AG09309 (cell line): ENCODE measurements at regions not wholly inside any gene's neighbourhood (a gene's known extent, or its start where the extent isn't known, plus 50 kb on each side); places are given as distances from the start of the nearest gene placed in this dataset.
"Not testable (repeated sequence)": the region's sequence is repeated elsewhere in the genome, so short reads cannot be mapped to it uniquely, and the experiment has no call there.

Experiments used
- DNase-seq: peaks from one replicate; pipeline ENCODE4 v3.0.0-alpha.2; 2010; ENCODE audit warnings: low read depth
- H3K4me3 ChIP-seq: 2 replicates; pipeline ENCODE4 v1.5.1; 2011; ENCODE audit warnings: mild to moderate bottlenecking, low read depth, low read length, moderate library complexity; ENCODE audit not compliant: control insufficient read depth
- TF ChIP-seq, protein P1 (sequence below): IDR thresholded peaks from 2 replicates; pipeline ENCODE4 v1.5.1; 2011; ENCODE audit warnings: mild to moderate bottlenecking, low read depth, low read length, inconsistent platforms; ENCODE audit not compliant: insufficient read depth, control insufficient read depth; ENCODE audit errors: missing control alignments

DNA sequence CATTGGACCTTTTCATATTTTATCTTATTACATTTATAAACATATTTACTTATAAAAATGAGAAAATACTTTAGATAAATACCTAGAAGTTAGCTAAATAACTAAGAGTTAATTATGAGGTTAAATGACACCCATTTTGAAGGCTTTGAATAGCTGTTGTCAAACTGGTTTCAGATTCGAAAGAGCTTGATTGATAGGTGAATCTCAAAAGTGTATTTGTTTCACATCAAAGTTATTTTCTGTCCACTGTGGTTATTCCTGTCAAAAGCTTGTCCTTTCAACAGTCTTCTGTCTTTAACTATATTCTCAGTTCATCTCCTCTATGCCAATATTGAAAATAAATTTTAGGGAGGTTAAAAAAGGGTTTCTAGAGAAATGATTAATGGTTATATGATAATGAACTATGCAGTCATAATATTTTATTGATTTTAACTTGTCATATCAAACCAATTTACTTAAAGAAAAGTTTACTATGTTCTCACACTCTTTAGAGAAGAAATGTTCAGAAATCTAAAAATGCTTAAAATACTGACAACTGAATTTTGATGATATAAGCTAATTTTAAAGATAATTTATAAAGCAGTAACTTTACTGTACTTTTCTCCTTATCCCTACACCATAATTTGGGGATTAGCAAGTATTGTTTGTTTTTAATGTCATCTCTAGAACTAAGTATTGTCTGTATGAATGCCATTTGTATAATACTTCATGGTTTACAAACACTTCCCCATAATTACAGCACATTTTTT is 72.0 kb upstream of the FOXP2 start:
- no peak overlapping the region for H3K4me3 ChIP-seq
- TF ChIP-seq, protein P1, sequence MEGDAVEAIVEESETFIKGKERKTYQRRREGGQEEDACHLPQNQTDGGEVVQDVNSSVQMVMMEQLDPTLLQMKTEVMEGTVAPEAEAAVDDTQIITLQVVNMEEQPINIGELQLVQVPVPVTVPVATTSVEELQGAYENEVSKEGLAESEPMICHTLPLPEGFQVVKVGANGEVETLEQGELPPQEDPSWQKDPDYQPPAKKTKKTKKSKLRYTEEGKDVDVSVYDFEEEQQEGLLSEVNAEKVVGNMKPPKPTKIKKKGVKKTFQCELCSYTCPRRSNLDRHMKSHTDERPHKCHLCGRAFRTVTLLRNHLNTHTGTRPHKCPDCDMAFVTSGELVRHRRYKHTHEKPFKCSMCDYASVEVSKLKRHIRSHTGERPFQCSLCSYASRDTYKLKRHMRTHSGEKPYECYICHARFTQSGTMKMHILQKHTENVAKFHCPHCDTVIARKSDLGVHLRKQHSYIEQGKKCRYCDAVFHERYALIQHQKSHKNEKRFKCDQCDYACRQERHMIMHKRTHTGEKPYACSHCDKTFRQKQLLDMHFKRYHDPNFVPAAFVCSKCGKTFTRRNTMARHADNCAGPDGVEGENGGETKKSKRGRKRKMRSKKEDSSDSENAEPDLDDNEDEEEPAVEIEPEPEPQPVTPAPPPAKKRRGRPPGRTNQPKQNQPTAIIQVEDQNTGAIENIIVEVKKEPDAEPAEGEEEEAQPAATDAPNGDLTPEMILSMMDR, result no peak
- DNase-seq, result no peak

DNA sequence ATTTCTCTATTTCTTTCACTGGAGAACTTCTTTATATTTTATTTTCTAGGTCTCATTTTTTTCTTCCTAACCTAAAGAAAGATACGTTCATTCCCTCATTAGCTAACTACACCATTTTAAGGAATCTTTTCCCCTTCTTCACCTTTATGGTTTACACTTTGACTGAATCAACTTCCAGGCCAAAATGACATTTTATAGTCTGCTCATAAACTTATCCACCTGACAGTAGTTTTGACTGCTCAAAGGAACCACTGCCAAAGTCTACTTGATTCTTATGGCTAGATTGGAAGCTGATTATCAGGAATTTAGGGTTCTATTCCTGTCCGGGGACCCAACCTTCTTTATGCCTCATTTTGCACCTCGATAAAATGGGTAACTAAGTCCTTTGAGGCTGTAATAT is 73.0 kb upstream of the FOXP2 start:
- no peak for DNase-seq
- no peak overlapping the region for H3K4me3 ChIP-seq
- TF ChIP-seq, protein P1, result no peak

DNA sequence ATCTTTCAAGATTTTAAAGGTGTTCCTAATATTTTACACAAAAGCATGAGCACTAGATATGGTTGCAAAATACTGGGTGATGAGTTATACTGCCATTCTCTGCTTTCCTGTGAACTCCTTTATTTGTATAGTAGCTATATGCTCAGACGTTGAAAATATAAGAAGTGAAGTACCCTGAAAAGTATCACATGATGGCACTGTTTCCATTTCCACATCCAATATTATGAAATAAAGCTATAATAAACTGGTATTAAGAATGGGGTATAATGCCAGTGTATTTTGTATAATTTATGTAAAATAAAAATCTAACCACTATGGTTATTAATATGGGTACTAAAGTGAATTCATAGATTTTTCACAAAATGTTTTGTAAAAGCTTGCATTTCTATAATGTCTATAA is 79.6 kb upstream of the FOXP2 start:
- TF ChIP-seq, protein P1, result no peak
- H3K4me3 ChIP-seq, result no peak overlapping the region
- no peak for DNase-seq

DNA sequence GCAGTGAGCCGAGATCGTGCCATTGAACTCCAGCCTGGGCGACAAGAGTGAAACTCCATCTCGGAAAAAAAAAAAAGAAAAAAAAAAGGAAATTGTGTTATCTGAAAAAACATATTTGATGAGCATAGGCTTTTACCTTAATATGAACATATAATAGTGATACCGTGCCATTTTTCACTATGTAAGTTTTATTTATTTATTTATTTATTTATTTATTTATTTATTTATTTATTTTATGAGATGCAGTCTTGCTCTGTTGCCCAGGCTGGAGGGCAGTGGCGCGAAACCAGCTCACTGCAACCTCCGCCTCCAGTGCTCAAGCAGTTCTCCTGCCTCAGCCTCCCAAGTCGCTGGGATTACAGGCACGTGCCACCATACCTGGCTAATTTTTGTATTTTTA is 85.2 kb upstream of the FOXP2 start:
- DNase-seq, H3K4me3 ChIP-seq: not testable (repeated sequence)

DNA sequence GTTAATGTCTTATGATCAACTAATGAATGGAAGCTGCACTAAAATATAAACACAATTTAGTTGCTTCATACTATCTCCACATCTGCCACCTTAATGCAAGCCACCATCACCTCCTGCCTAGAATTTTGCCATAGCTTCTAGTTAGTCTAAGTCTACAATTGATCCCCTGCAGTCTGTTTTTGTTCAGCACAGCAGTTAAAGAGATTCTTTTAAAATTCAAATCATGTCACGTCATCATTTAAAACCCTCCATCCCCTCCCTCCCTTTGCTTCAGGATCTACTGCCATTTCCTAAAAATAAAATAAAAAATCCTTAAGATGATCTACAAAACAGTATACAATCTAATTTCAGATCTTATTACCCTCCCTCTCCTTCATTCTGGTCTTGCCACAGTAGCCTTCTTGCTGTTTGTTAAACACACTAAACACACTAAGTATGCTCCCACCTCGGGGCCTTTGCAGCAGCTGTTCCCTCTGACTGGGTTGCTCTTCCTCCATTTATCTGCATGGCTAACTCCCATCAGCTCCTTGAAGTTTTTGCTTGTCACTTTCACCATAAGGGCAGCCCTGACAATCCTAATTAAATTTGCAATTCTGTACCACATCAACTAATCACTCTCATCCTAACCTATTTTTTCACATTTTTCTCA is 97.0 kb upstream of the FOXP2 start:
- no peak overlapping the region for H3K4me3 ChIP-seq
- TF ChIP-seq, protein P1, result no peak

DNA sequence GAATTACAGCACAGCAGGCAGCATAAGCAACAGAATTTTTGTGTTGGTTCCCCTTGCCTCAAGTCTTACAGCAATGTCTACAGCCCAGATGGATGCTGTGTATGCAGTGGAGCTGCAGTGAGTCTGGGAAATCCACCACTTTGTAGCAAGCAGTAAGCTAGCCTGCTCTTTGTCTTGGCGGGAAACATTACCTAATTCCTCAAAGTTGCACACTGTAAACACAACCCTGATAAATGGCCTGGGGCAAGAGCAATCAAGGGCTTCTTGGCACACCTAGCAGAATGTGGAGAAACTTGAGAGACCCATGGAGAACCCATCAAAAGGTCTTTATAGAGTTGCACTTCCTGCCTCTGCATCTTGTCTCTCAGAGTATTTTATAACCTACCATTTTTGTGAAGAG is 102.0 kb upstream of the FOXP2 start:
- no peak for DNase-seq

More for the DNA sequence above, 97.0 kb upstream of the FOXP2 start:
- DNase-seq, result no peak

More for the DNA sequence above, 102.0 kb upstream of the FOXP2 start:
- TF ChIP-seq, protein P1, result no peak
- no peak overlapping the region for H3K4me3 ChIP-seq
